CD4-positive, alpha-beta T cell treated with Interleukin-10 for 1 hour (primary cell): ENCODE measurements at regions not wholly inside any gene's neighbourhood (a gene's known extent, or its start where the extent isn't known, plus 50 kb on each side); places are given as distances from the start of the nearest gene placed in this dataset.
"Not testable (repeated sequence)": the region's sequence is repeated elsewhere in the genome, so short reads cannot be mapped to it uniquely, and the experiment has no call there.

Source experiments
- DNase-seq: peaks from one replicate; pipeline ENCODE4 v3.0.0-alpha.2; 2020

- no peak for DNase-seq
Observed at GRCh38 chr9:78989031-78989658, 582.6 kb upstream of the TLE4 start.

- DNase-seq: no peak
Observed at GRCh38 chr9:78994471-78994870, 577.3 kb upstream of the TLE4 start.

- not testable (repeated sequence) for DNase-seq
Observed at GRCh38 chr9:78994974-78995373, 576.8 kb upstream of the TLE4 start.

- DNase-seq: no peak
Observed at GRCh38 chr9:78997296-78997695, 574.5 kb upstream of the TLE4 start.

- no peak for DNase-seq
Observed at GRCh38 chr9:79000230-79001002, 571.3 kb upstream of the TLE4 start.

- DNase-seq: no peak
Observed at GRCh38 chr9:79001012-79001411, 570.8 kb upstream of the TLE4 start.

- no peak for DNase-seq
Observed at GRCh38 chr9:79003514-79003913, 568.3 kb upstream of the TLE4 start.

GRCh38 chr9:79004032-79004431 lies 567.7 kb upstream of the TLE4 start:
- DNase-seq: no peak

- DNase-seq: no peak
Observed at GRCh38 chr9:79006546-79006945, 565.2 kb upstream of the TLE4 start.

GRCh38 chr9:79007701-79008483 lies 563.9 kb upstream of the TLE4 start:
- no peak for DNase-seq

- DNase-seq: no peak
Observed at GRCh38 chr9:79008916-79009315, 562.8 kb upstream of the TLE4 start.

GRCh38 chr9:79011461-79011860 lies 560.3 kb upstream of the TLE4 start:
- no peak for DNase-seq

GRCh38 chr9:79012561-79012960 lies 559.2 kb upstream of the TLE4 start:
- DNase-seq: no peak

GRCh38 chr9:79013715-79014610 lies 557.8 kb upstream of the TLE4 start:
- DNase-seq: no peak

- no peak for DNase-seq
Observed at GRCh38 chr9:79014929-79015699, 556.7 kb upstream of the TLE4 start.

GRCh38 chr9:79015951-79016350 lies 555.8 kb upstream of the TLE4 start:
- no peak for DNase-seq

GRCh38 chr9:79020276-79020675 lies 551.5 kb upstream of the TLE4 start:
- DNase-seq: no peak

GRCh38 chr9:79021084-79021483 lies 550.7 kb upstream of the TLE4 start:
- no peak for DNase-seq

- DNase-seq: no peak
Observed at GRCh38 chr9:79023134-79023580, 548.6 kb upstream of the TLE4 start.

- no peak for DNase-seq
Observed at GRCh38 chr9:79026316-79026715, 545.4 kb upstream of the TLE4 start.

- DNase-seq: no peak
Observed at GRCh38 chr9:79028101-79028500, 543.7 kb upstream of the TLE4 start.

- DNase-seq: no peak
Observed at GRCh38 chr9:79034583-79034982, 537.2 kb upstream of the TLE4 start.
